Urothelium cell line (cell line): ENCODE measurements at regions not wholly inside any gene's neighbourhood (a gene's known extent, or its start where the extent isn't known, plus 50 kb on each side); places are given as distances from the start of the nearest gene placed in this dataset.

Experiments
- DNase-seq: peaks from one replicate; pipeline ENCODE4 v3.0.0; 2011; ENCODE audit warnings: low spot score, mixed read lengths
- FAIRE-seq: peaks from 2 replicates; lab custom pipeline; 2011; peaks lifted over from hg19 to GRCh38; lab: Jason Lieb, UNC

DNA sequence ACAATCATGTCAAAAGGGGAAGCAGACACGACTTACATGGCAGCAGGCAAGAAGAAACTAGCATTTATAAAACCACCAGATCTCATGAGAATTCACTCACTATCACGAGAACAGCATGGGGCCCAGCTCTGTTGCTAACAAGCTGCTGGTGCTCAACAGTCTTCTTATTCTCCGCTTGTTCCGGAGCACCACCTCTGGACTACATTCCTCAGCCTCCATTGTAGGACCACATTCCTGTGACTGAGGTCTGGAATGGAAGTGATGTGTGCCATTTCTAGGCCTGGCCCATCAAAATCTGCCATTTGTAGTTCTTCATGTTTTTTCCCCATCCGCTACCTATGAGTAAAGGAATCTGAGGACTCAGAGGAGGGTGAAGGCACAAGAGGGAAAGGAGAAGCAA, 111.5 kb upstream of the PTCHD1 start:
- FAIRE-seq (no peak), DNase-seq (no peak)

DNA sequence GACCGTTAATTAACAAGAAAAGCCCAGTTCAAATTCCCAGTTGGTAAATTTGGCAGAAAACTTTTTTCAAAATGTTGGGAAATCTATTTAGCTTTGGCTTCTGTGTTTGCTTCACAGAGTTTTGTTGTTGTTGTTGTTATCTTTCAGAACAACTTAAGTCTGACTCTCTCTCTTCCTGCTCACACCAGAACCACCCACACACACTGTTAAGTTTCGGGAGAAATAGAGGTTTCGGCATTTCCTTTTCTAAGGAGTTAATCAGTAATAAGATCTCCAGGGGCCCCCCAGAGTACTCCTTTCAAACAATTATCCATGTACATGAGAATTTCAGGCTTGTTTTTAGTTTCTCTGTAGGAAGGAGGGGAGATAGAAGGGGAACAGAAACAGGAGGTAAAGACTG, 106.2 kb upstream of the PTCHD1 start:
- FAIRE-seq (no peak), DNase-seq (no peak)

DNA sequence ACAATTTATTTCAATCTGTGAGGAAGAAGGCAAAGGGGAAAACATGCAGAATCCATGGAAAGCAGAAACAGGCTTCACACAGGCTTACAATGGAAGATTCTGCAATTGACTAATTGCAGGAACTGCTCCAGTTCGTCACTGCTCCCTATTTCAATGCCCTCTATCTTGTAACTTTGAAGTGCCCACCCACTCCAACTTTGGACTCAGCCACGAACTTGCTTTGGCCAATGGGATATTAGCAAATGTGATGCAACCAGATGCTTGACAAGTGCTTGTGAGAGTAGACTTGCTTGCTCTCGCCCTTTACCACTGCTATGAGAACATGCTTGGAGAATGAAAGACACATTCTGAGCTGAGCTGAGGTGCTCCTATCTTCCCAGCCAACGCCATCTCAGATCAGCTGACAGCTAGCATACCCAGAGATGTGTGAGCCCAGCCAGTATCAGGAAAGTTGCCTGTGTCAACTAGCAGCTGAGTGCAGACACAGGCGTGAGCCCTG, 105.7 kb upstream of the PTCHD1 start:
- DNase-seq (no peak), FAIRE-seq (no peak)

DNA sequence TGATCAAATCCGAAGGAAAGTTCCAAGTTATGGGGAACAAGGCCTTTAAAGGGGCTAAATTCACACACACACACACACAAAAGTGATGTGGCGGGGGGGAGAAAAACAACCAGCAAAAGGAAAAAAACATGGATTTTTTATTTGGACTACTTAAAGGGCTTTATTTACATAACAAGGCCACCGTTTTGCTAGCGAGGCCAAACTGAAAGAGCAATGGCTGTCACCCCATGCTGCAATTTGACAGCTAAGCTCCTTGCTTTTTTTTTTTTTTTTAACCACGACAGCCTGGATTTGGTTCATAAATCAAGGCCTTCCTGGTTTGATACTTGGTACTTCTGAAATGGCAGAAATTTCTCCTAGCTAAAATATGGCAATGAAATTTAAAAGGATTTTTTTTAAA, 99.6 kb upstream of the PTCHD1 start:
- FAIRE-seq (no peak), DNase-seq (no peak)

DNA sequence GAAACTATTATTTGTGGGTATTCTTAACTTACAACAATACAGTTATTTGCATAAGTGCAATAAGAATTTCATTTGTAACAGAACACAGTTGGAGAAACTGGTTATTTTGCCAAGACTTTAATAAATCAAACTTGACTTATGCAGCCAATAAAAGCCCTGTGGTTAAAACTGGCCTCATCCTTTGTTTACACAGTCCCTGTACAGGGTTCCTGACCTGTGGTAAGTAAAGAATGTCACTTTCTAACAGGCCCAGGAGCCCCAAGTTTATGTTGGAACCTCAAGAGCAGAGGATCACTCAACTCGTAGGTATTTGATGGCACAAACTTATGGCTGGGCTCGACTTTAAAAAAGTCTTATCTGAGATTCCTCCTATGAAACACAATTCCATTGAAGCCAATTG, 88.6 kb upstream of the PTCHD1 start:
- peak; percentile 2 for DNase-seq
- no peak for FAIRE-seq

DNA sequence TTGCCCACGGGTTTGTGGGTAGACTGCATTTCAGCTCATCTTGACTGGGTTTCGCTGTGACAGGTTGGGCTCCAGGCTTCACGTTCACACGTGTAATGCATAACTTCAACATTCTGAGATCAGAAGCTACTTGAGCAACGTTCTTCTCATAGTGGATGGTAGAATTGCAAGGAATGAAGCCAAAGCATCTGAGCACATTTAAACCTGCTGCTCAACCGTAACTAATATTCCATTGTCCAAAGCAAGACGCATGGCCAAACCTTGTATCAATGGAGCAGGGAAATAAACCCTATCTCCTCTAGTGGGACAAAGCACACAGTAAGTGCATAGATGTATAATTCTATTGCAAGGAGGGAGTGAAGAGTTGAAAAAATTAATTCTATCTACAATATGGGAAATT, 86.5 kb upstream of the PTCHD1 start:
- FAIRE-seq (no peak), DNase-seq (no peak)

DNA sequence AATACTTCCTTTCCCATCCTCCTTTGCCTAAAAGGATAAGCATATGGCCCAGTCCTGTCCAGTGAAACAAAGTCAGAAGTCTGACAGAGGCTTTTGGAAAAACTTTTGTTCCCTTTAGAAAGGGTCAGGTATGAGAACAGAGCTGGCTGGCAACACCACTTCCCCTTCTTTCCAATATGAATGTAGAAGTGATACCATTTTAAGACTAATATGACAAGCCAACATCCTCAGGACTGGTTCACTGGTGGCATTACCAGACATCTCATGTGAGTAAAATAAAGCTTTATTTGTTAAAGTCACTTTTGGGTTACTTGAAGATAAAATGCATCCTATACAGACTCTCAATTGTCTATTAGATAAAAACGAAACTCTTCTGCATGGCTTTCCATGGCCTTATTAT, 83.6 kb upstream of the PTCHD1 start:
- FAIRE-seq: no peak
- no peak for DNase-seq

DNA sequence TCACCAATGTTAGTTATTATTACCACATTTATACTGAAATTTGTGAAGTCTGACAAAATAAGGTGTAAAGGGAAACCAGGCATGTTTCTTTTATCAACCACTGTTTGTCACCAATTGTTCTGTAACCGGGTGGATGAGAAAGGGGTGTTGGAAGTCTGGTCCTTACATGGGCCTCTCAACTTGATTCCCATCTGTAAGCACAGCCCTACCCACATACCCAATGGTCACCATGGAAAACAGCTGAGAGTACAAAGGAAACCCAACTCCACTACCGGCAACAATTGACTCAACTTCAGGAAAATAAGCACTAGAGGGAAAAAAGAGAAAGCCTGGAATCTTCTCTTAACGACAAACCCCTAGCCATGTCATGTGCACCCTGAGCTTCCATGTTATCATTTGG, 70.8 kb upstream of the PTCHD1 start:
- FAIRE-seq: no peak
- DNase-seq: no peak

DNA sequence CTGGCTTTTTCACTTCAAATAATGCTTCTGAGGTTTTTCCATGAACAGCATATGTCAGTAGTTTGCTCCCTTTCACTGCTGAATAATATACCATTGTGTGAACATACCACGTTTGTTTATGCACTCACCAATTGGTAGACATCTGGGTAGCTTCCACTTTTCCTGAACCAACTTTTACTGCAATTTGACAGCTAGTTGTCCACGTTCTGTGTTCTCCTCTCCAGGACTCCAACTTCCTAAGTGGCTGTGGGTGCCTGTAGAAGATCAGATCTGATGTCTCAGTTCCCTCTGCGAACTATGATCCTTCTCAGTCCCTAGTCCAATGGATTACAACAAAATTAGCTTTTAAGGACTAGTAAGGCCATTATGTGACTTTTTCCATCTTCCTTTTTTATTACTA, 64.7 kb upstream of the PTCHD1 start:
- no peak for DNase-seq
- no peak for FAIRE-seq

DNA sequence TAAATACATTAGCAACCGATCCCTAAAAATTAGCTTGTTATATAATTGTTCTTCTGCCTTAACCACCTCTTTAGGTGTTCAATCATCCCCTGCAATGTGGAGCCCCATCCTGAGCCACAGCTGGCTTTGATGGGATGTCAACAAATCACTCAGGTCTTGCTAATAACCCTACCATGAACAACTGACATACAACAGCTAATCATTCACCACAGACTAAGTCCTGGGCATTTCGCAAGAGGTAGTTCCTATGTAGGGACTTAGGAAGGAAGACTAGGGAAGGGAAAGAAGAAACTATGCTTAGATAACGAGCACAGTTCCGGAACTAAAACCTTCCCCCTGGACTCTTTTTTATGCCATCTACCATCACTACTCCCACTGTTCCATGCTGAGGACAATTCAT, 63.6 kb upstream of the PTCHD1 start:
- DNase-seq (no peak), FAIRE-seq (no peak)

DNA sequence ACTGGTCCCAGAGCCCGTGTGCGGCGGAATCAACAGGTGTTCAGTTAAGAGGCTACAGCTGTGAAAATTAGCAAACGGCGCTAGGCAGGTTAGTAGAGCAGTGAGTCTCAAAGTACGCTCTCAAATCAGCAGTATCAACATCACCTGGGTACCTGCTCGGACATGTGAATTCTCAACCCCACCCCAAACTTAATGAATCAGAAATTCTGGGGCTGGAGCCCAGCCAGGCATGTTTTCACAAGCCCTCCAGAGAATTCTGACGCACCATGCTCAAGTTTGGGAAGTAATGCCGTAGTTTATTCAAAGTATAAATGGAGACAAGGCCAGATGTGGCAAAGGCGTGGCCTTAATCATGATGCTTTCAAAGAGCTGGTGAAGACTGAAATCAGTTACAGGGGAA, 58.2 kb upstream of the PTCHD1 start:
- FAIRE-seq (no peak), DNase-seq (no peak)
